Activated T-cell treated with anti-CD3 and anti-CD28 coated beads for 1 hour (primary cell): ENCODE measurements at regions not wholly inside any gene's neighbourhood (a gene's known extent, or its start where the extent isn't known, plus 50 kb on each side); places are given as distances from the start of the nearest gene placed in this dataset.

Experiments used
- DNase-seq: peaks from one replicate; pipeline ENCODE4 v3.0.0-alpha.2; 2020; ENCODE audit warnings: low read depth

- DNase-seq, result no peak
These were observed 81.7 kb upstream of the MAFB start for GRCh38 chr20:40770564-40771307.

GRCh38 chr20:40771308-40771610 lies 82.2 kb upstream of the MAFB start:
- no peak for DNase-seq

- no peak for DNase-seq
These were observed 82.9 kb upstream of the MAFB start for GRCh38 chr20:40771848-40772511.

DNA sequence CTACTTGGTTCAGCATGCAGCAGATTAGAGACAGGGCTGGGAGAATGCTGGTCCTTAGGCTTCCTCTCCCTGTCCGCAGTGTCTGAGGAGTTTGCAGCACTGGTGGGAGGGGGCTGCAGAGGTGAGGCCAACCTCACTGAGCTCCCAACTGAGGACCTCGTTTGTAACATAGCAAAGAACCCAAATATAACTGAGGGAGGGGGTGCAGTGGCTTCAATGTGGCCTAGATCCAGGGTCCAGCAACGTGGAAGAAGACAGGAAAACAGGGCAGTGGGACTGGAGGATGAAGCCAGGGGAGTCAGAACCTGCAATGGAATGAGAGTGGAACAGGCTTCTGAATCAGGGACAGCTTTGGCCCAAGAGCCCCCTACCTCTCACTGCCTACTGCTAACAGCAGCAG lies 84.3 kb upstream of the MAFB start:
- no peak for DNase-seq

GRCh38 chr20:40774252-40774651 lies 85.2 kb upstream of the MAFB start:
- DNase-seq, result no peak

GRCh38 chr20:40775561-40776146 lies 86.6 kb upstream of the MAFB start:
- DNase-seq, result no peak

DNA sequence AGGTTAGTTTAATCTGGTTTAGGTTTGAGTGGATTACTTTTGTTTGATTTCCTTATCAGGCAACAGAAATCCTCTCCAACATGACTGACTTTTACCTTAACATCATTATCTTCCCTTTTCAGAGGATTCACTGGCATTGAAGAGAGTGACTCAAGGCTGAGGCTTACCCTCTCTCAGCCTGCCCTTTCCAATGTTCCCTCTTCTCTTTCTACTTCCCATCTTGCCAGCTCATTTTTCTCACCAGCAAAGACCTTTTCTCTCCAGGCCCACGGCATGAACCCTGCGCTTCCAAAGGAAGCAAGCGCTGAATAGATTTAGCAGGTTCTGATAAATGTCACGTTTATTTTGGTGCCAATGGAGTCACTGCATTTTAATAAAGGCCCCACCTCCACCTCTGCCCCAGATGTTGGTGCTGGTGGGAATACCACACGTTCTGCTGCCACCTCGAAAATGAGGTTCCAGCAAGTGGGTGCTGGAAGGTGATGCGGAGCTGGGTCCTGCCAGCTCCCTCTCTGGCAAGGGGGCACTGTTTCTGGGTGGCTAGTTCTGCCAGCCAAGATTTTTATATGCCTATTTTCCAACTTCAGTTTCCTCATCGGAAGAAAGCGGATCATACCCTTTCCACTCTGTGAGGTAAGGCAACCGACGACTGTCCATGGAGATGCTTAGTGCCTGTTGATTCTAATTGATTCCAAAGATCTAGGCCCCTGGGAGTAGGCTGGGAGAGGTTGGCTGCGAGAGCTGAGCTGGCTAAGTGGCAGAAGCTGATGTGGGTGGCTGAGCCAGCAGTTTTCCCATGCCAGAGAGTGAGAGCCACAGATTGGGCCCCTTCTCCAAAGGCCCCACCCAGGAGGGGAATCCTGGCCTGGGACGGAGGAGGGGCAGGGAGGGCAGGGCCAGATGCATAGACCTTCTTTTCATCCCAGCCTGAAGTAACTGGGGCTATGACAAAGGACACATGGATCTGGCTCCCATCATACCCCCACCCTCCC lies 87.7 kb upstream of the MAFB start:
- DNase-seq, result no peak

- no peak for DNase-seq
These were observed 88.6 kb upstream of the MAFB start for GRCh38 chr20:40777653-40778052.

GRCh38 chr20:40778894-40779496 lies 90.0 kb upstream of the MAFB start:
- DNase-seq, result no peak

- DNase-seq, result no peak
These were observed 92.4 kb upstream of the MAFB start for GRCh38 chr20:40781327-40782042.

- DNase-seq, result no peak
These were observed 93.0 kb upstream of the MAFB start for GRCh38 chr20:40782043-40782368.

- DNase-seq, result no peak
These were observed 96.3 kb upstream of the MAFB start for GRCh38 chr20:40785346-40785745.

GRCh38 chr20:40786336-40786735 lies 97.3 kb upstream of the MAFB start:
- no peak for DNase-seq

DNA sequence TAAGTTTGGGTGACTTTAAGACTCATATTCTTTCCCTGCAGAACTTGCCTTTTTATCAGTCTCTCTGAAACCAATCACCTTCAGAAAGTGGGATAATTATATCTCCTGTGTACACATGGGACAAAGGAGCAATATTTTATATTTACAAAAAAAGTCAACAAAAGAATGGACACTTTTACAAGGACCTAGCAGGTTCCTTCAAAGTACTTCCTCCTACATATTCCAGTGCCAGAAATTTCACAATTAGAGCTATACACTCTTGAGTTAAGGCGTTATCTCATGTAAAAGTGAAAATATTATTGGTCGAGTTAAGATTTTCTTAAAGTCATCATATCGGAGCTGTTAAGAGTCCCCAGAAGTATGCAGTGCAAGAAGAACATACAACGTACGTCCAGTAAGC lies 98.9 kb upstream of the MAFB start:
- no peak for DNase-seq

- no peak for DNase-seq
These were observed 108.4 kb upstream of the MAFB start for GRCh38 chr20:40797425-40797824.

DNA sequence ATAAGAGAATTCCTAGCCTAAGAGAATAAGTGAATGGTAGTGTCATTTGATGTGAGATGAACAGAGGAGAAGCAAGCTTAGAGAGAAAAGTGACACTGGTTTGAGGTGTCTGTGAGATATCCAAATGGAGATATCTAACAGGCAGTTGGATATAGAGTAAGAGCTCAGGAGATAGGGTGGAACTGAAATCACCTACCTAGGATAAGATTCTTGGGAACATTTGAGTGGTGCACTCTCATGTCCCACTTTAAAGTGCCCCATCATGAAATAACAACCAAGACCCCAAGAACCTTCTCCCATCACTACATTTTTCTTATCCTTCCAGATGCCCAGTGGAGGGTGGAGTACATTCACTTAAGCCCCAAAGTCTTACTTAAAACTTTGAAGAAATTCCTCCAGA lies 109.0 kb upstream of the MAFB start:
- no peak for DNase-seq

- no peak for DNase-seq
These were observed 113.8 kb upstream of the MAFB start for GRCh38 chr20:40802886-40803285.

DNA sequence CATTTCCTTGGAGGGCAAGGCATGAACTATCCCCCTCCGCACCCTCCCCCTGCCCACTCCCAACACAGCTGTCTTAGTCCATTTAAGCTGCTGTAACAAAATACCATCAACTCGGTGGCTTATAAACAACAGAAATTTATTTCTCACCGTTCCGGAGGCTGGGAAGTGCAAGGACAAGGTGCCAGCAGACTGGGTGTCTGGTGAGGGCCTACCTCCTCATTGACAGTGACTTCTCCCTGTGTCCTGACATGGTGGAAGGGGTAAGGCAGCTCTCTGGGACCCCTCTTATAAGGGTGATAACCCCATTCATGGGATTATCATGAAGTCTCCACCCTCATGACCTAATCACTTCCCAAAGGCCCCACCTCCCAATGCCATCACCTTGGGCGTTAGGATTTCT lies 114.3 kb upstream of the MAFB start:
- DNase-seq, result no peak

DNA sequence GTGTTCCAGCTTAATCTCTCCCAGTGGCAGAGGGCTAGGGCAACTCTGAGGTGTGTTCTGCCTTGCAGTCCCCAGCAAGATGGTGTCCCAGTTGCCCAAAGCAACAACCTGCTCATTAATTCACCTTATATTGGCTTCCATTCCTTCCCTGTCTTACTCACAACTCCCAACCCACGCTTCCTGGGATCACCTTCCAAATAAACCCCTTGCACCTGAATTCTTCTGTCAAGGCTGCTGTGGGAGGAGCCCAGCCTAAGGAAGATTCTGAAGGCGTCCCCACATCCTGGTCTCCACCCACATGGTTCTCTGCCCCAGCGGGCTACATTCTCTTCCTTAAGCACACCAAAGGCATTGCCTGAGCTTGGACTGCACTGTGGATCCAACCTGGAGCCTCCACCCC lies 116.6 kb upstream of the MAFB start:
- DNase-seq, result no peak

- DNase-seq, result no peak
These were observed 118.1 kb upstream of the MAFB start for GRCh38 chr20:40806929-40807820.

GRCh38 chr20:40807821-40808170 lies 118.8 kb upstream of the MAFB start:
- DNase-seq, result no peak
